Smooth muscle cell (in vitro differentiated cells): ENCODE measurements at regions not wholly inside any gene's neighbourhood (a gene's known extent, or its start where the extent isn't known, plus 50 kb on each side); places are given as distances from the start of the nearest gene placed in this dataset.

Experiments
- DNase-seq: peaks from one replicate; lab custom pipeline; 2025; ENCODE audit not compliant: unreplicated experiment; lab: John Stamatoyannopoulos, UW
- H2AFZ ChIP-seq: fragments of 200-600 bp; sonication (generic); 2 replicates; pipeline ENCODE4 v1.6.0; 2016; ENCODE audit warnings: antibody characterized with exemption, low read depth, mild to moderate bottlenecking
- H3F3A ChIP-seq: fragments of 200-600 bp; sonication (generic); 2 replicates; pipeline ENCODE4 v1.6.0; 2017; ENCODE audit warnings: antibody characterized with exemption, low read depth
- H3K27ac ChIP-seq: fragments of 200-600 bp; sonication (generic); 2 replicates; pipeline ENCODE4 v1.5.1; 2016; ENCODE audit warnings: low read depth, mild to moderate bottlenecking
- H3K27me3 ChIP-seq: fragments of 200-600 bp; sonication (generic); 2 replicates; pipeline ENCODE4 v1.6.1; 2016; ENCODE audit warnings: low read depth, mild to moderate bottlenecking
- H3K36me3 ChIP-seq: fragments of 200-600 bp; sonication (generic); 2 replicates; pipeline ENCODE4 v1.5.1; 2016; ENCODE audit warnings: low read depth
- H3K4me1 ChIP-seq: fragments of 200-600 bp; sonication (generic); 2 replicates; pipeline ENCODE4 v1.5.1; 2016; ENCODE audit warnings: low read depth
- H3K4me2 ChIP-seq: fragments of 200-600 bp; sonication (generic); 2 replicates; pipeline ENCODE4 v1.6.0; 2016; ENCODE audit warnings: mild to moderate bottlenecking
- H3K4me3 ChIP-seq: fragments of 200-600 bp; sonication (generic); 2 replicates; pipeline ENCODE4 v1.5.1; 2016; ENCODE audit warnings: mild to moderate bottlenecking
- H3K79me2 ChIP-seq: fragments of 200-600 bp; sonication (generic); 2 replicates; pipeline ENCODE4 v1.6.0; 2016; ENCODE audit warnings: low read depth, mild to moderate bottlenecking
- H3K9ac ChIP-seq: fragments of 200-600 bp; sonication (generic); 2 replicates; pipeline ENCODE4 v1.6.0; 2016; ENCODE audit warnings: low read depth
- H3K9me3 ChIP-seq: fragments of 200-600 bp; sonication (generic); replicated peaks from 2 replicates; pipeline ENCODE4 v1.5.1; 2016; ENCODE audit warnings: low read depth
- H4K20me1 ChIP-seq: fragments of 200-600 bp; sonication (generic); 2 replicates; pipeline ENCODE4 v1.6.0; 2016; ENCODE audit warnings: low read depth
- CTCF ChIP-seq: fragments of 200-600 bp; sonication (generic); IDR thresholded peaks from 2 replicates; pipeline ENCODE4 v1.5.1; 2017; ENCODE audit warnings: borderline replicate concordance, mild to moderate bottlenecking, antibody characterized with exemption; ENCODE audit not compliant: insufficient read depth, poor library complexity, severe bottlenecking
- WGBS: methylation state at CpG from one replicate; pipeline ENCODE4 v1.1.7; 2016; ENCODE audit warnings: low lambda C conversion rate; 5-methylcytosine and 5-hydroxymethylcytosine counted together

GRCh38 chr2:76467326-76467725, 756.6 kb upstream of the GCFC2 start:
- Histone ChIP-seq H3K36me3 (no peaks in the 10 kb centered on the region), H3K4me1 (no peaks in the 10 kb centered on the region), H3K27me3 (no peaks in the 10 kb centered on the region), H3K79me2 (no peaks in the 10 kb centered on the region), H3K9me3 (no peaks in the 10 kb centered on the region), H2AFZ (no peak overlapping the region), H3K27ac (no peak overlapping the region), H3F3A (no peaks in the 10 kb centered on the region), H3K4me3 (no peak overlapping the region), H3K9ac (no peak overlapping the region), H4K20me1 (no peaks in the 10 kb centered on the region), H3K4me2 (no peak overlapping the region)
- TF ChIP-seq CTCF: no peak
- WGBS: 73% methylated on average over 2 of the region's 2 CpGs
- no peak for DNase-seq

GRCh38 chr2:76464310-76464709, 753.6 kb upstream of the GCFC2 start:
- H3F3A ChIP-seq: no peaks in the 10 kb centered on the region
- H3K9me3 ChIP-seq: no peaks in the 10 kb centered on the region
- 43% methylated on average over 2 of the region's 2 CpGs for WGBS
- no peaks in the 10 kb centered on the region for H3K4me1 ChIP-seq
- H3K79me2 ChIP-seq: no peaks in the 10 kb centered on the region
- H2AFZ ChIP-seq: no peak overlapping the region
- no peak overlapping the region for H3K27ac ChIP-seq
- no peak for DNase-seq
- no peak overlapping the region for H3K9ac ChIP-seq
- TF ChIP-seq CTCF: no peak
- H3K4me3 ChIP-seq: no peak overlapping the region
- no peaks in the 10 kb centered on the region for H4K20me1 ChIP-seq
- H3K27me3 ChIP-seq: no peaks in the 10 kb centered on the region
- no peaks in the 10 kb centered on the region for H3K36me3 ChIP-seq
- H3K4me2 ChIP-seq: no peak overlapping the region

GRCh38 chr2:76461431-76461830, 750.7 kb upstream of the GCFC2 start:
- Histone ChIP-seq H3F3A (no peaks in the 10 kb centered on the region), H3K9me3 (no peaks in the 10 kb centered on the region), H3K4me3 (no peak overlapping the region), H3K4me1 (no peaks in the 10 kb centered on the region), H4K20me1 (no peaks in the 10 kb centered on the region), H2AFZ (no peak overlapping the region), H3K27ac (no peak overlapping the region), H3K9ac (no peak overlapping the region), H3K79me2 (no peaks in the 10 kb centered on the region), H3K4me2 (no peak overlapping the region), H3K27me3 (no peaks in the 10 kb centered on the region), H3K36me3 (no peaks in the 10 kb centered on the region)
- no peak for TF ChIP-seq CTCF
- WGBS: 88% methylated on average over 4 of the region's 4 CpGs
- DNase-seq: no peak

GRCh38 chr2:76455910-76456309, 745.2 kb upstream of the GCFC2 start:
- H3K27ac ChIP-seq: no peak overlapping the region
- H3K79me2 ChIP-seq: no peaks in the 10 kb centered on the region
- H3K9ac ChIP-seq: no peak overlapping the region
- no peak overlapping the region for H2AFZ ChIP-seq
- H3K36me3 ChIP-seq: no peaks in the 10 kb centered on the region
- no peaks in the 10 kb centered on the region for H3K9me3 ChIP-seq
- H3K27me3 ChIP-seq: no peaks in the 10 kb centered on the region
- H4K20me1 ChIP-seq: no peaks in the 10 kb centered on the region
- DNase-seq: no peak
- H3K4me1 ChIP-seq: no peaks in the 10 kb centered on the region
- no peak overlapping the region for H3K4me3 ChIP-seq
- H3K4me2 ChIP-seq: no peak overlapping the region
- WGBS: 67% methylated on average over 2 of the region's 2 CpGs
- no peak for TF ChIP-seq CTCF
- H3F3A ChIP-seq: no peaks in the 10 kb centered on the region
